Hepatocyte (in vitro differentiated cells): ENCODE measurements at regions not wholly inside any gene's neighbourhood (a gene's known extent, or its start where the extent isn't known, plus 50 kb on each side); places are given as distances from the start of the nearest gene placed in this dataset.
A peak's percentile ranks its signal among the peaks of the same experiment; 100 is the strongest.

Experiments
- DNase-seq: peaks from one replicate; pipeline ENCODE4 v3.0.0-alpha.2; 2016; ENCODE audit warnings: low spot score
- H2AFZ ChIP-seq: fragments of 200-600 bp; sonication (generic); 2 replicates; pipeline ENCODE4 v1.6.0; 2016; ENCODE audit warnings: antibody characterized with exemption, mild to moderate bottlenecking
- H3K27ac ChIP-seq: fragments of 200-600 bp; sonication (generic); 2 replicates; pipeline ENCODE4 v1.5.1; 2016; ENCODE audit warnings: mild to moderate bottlenecking
- H3K27me3 ChIP-seq: fragments of 200-600 bp; sonication (generic); 2 replicates; pipeline ENCODE4 v1.6.1; 2016
- H3K36me3 ChIP-seq: fragments of 200-600 bp; sonication (generic); replicated peaks from 2 replicates; pipeline ENCODE4 v1.5.1; 2016; ENCODE audit warnings: low read depth; ENCODE audit not compliant: insufficient read depth
- H3K4me1 ChIP-seq: fragments of 200-600 bp; sonication (generic); 2 replicates; pipeline ENCODE4 v1.5.1; 2016; ENCODE audit warnings: mild to moderate bottlenecking, moderate library complexity; ENCODE audit not compliant: insufficient read depth
- H3K4me2 ChIP-seq: fragments of 200-600 bp; sonication (generic); 2 replicates; pipeline ENCODE4 v1.6.0; 2016
- H3K4me3 ChIP-seq: fragments of 200-600 bp; sonication (generic); 2 replicates; pipeline ENCODE4 v1.5.1; 2016; ENCODE audit warnings: mild to moderate bottlenecking
- H3K79me2 ChIP-seq: fragments of 200-600 bp; sonication (generic); 2 replicates; pipeline ENCODE4 v1.6.0; 2017; ENCODE audit warnings: mild to moderate bottlenecking
- H3K9me2 ChIP-seq: fragments of 200-600 bp; sonication (generic); replicated peaks from 2 replicates; pipeline ENCODE4 v1.6.0; 2017; ENCODE audit warnings: mild to moderate bottlenecking; ENCODE audit not compliant: insufficient read depth
- H3K9me3 ChIP-seq: fragments of 200-600 bp; sonication (generic); 2 replicates; pipeline ENCODE4 v1.5.1; 2016; ENCODE audit warnings: low read depth, mild to moderate bottlenecking
- H4K20me1 ChIP-seq: fragments of 200-600 bp; sonication (generic); 2 replicates; pipeline ENCODE4 v1.6.0; 2016; ENCODE audit warnings: mild to moderate bottlenecking; ENCODE audit not compliant: insufficient read depth, poor library complexity, severe bottlenecking
- EZH2 ChIP-seq: fragments of 200-600 bp; sonication (generic); IDR thresholded peaks from 2 replicates; pipeline ENCODE4 v1.6.1; 2016; ENCODE audit warnings: antibody characterized with exemption, mild to moderate bottlenecking, borderline replicate concordance
- EZH2phosphoT487 ChIP-seq: fragments of 200-600 bp; sonication (generic); IDR thresholded peaks from one replicate; pipeline ENCODE4 v1.6.1; 2018; ENCODE audit warnings: antibody characterized with exemption, mild to moderate bottlenecking, low read depth, moderate library complexity; ENCODE audit not compliant: unreplicated experiment, severe bottlenecking
- WGBS: methylation state at CpG from one replicate; pipeline ENCODE4 v1.1.6; 2016; ENCODE audit warnings: low lambda C conversion rate; ENCODE audit errors: missing lambda C conversion rate; 5-methylcytosine and 5-hydroxymethylcytosine counted together
- TF ChIP-seq, protein P1 (sequence below): fragments of 200-600 bp; sonication (generic); IDR thresholded peaks from 2 replicates; pipeline ENCODE4 v1.5.1; 2016; ENCODE audit warnings: antibody characterized with exemption, mild to moderate bottlenecking; ENCODE audit not compliant: poor library complexity

- no peak overlapping the region for H3K4me2 ChIP-seq
- no peak overlapping the region for H3K4me3 ChIP-seq
- H3K9me2 ChIP-seq, result no peaks in the 10 kb centered on the region
- no peak for TF ChIP-seq EZH2
- TF ChIP-seq, protein P1, sequence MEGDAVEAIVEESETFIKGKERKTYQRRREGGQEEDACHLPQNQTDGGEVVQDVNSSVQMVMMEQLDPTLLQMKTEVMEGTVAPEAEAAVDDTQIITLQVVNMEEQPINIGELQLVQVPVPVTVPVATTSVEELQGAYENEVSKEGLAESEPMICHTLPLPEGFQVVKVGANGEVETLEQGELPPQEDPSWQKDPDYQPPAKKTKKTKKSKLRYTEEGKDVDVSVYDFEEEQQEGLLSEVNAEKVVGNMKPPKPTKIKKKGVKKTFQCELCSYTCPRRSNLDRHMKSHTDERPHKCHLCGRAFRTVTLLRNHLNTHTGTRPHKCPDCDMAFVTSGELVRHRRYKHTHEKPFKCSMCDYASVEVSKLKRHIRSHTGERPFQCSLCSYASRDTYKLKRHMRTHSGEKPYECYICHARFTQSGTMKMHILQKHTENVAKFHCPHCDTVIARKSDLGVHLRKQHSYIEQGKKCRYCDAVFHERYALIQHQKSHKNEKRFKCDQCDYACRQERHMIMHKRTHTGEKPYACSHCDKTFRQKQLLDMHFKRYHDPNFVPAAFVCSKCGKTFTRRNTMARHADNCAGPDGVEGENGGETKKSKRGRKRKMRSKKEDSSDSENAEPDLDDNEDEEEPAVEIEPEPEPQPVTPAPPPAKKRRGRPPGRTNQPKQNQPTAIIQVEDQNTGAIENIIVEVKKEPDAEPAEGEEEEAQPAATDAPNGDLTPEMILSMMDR, result no peak
- no peak for TF ChIP-seq EZH2phosphoT487
- no peaks in the 10 kb centered on the region for H3K79me2 ChIP-seq
- no peaks in the 10 kb centered on the region for H3K27me3 ChIP-seq
- H2AFZ ChIP-seq, result no peak overlapping the region
- 56% methylated on average over 1 of the region's 1 CpG for WGBS
- H3K36me3 ChIP-seq, result no peaks in the 10 kb centered on the region
- H3K27ac ChIP-seq, result peak overlapping the region; percentile 7
- no peaks in the 10 kb centered on the region for H3K9me3 ChIP-seq
- DNase-seq, result no peak
- no peaks in the 10 kb centered on the region for H4K20me1 ChIP-seq
- H3K4me1 ChIP-seq, result no peaks in the 10 kb centered on the region
Measured at GRCh38 chr11:122424636-122425035, 230.9 kb upstream of the UBASH3B start.

DNA sequence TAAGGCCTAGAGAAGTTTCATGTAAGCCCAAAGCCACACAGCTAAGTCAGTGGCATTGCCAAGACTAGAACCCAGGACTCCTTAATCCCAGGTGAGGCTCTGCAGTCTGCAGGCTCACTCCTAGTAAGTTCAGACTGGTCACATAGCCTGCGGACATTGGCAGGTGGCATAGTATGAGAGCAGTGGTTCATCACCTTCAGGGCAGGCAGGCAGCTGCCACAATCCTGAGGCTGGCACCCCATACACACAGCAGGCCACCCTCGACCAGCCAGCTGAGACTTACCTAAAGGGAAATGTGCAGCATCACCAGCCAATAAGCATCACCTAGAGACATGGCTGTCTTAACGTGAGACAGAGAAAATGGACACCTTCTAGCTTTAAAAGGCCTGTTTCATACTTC, 231.6 kb upstream of the UBASH3B start:
- Histone ChIP-seq H3K4me2 (no peak overlapping the region), H3K4me1 (no peaks in the 10 kb centered on the region), H2AFZ (no peak overlapping the region), H3K4me3 (no peak overlapping the region), H4K20me1 (no peaks in the 10 kb centered on the region), H3K27ac (no peak overlapping the region), H3K9me3 (no peaks in the 10 kb centered on the region), H3K27me3 (no peaks in the 10 kb centered on the region), H3K79me2 (no peaks in the 10 kb centered on the region), H3K9me2 (no peaks in the 10 kb centered on the region), H3K36me3 (no peaks in the 10 kb centered on the region)
- 90% methylated on average over 3 of the region's 3 CpGs for WGBS
- DNase-seq, result no peak
- TF ChIP-seq, protein P1, result no peak
- TF ChIP-seq EZH2phosphoT487, result no peak
- no peak for TF ChIP-seq EZH2

- Histone ChIP-seq H3K9me3 (no peaks in the 10 kb centered on the region), H3K4me2 (no peak overlapping the region)
Measured at GRCh38 chr11:122423273-122423672, 232.2 kb upstream of the UBASH3B start.

More at GRCh38 chr11:122423273-122423672, 232.2 kb upstream of the UBASH3B start:
- TF ChIP-seq EZH2phosphoT487 (no peak), EZH2 (no peak)
- TF ChIP-seq, protein P1, result no peak
- no peaks in the 10 kb centered on the region for H4K20me1 ChIP-seq
- H3K4me3 ChIP-seq, result no peak overlapping the region
- H2AFZ ChIP-seq, result no peak overlapping the region
- H3K27me3 ChIP-seq, result no peaks in the 10 kb centered on the region
- H3K36me3 ChIP-seq, result no peaks in the 10 kb centered on the region
- H3K27ac ChIP-seq, result no peak overlapping the region
- no peaks in the 10 kb centered on the region for H3K79me2 ChIP-seq
- DNase-seq, result no peak
- no peaks in the 10 kb centered on the region for H3K4me1 ChIP-seq
- WGBS, result 100% methylated on average over 1 of the region's 1 CpG
- no peaks in the 10 kb centered on the region for H3K9me2 ChIP-seq
